ENCODE measurements at regions not wholly inside any gene's neighbourhood (a gene's known extent, or its start where the extent isn't known, plus 50 kb on each side); places are given as distances from the start of the nearest gene placed in this dataset.

- TF ChIP-seq ZNF462 (CRISPR knock-in tag; IDR thresholded peaks at IDR 0.05) (no peak), EZH2phosphoT487 (IDR thresholded peaks at IDR 0.05; ENCODE audit: unreplicated experiment) (no peak), CREB1 (CRISPR knock-in tag; IDR thresholded peaks at IDR 0.05; ENCODE audit: low read depth) (no peak), CTCF (conservative IDR thresholded peaks at IDR 0.05; ENCODE audit: low read depth in 2 of 2) (no peak), STAT1 (IDR thresholded peaks at IDR 0.05; ENCODE audit: unreplicated experiment) (no peak)
Measured at GRCh38 chr6:16832043-16832567, 70.8 kb upstream of the ATXN1 start (continued).

- H3K27ac Mint-ChIP-seq = no peak overlapping the region
- Histone ChIP-seq H3K36me3 (ENCODE audit: insufficient read depth) (no peaks in the 10 kb centered on the region), H3K79me2 (replicated peaks; ENCODE audit: insufficient read depth) (no peaks in the 10 kb centered on the region), H3K4me3 (no peak overlapping the region), H2AFZ (peak overlapping the region; percentile 72; the same call in 1 of the 2 replicates), H3F3A (replicated peaks; ENCODE audit: low read depth) (no peaks in the 10 kb centered on the region), H4K20me1 (replicated peaks; ENCODE audit: insufficient read depth) (no peaks in the 10 kb centered on the region), H3K4me1 (ENCODE audit: insufficient read depth) (no peaks in the 10 kb centered on the region), H3K27ac (ENCODE audit: low read depth) (no peak overlapping the region), H3K9me2 (ENCODE audit: insufficient read depth) (0 out of 2 replicates have a peak, but pooled peaks cover 3% of the 10 kb centered on the region), H3K4me2 (no peak overlapping the region), H3K27me3 (ENCODE audit: insufficient read depth) (no peaks in the 10 kb centered on the region)
- TF ChIP-seq ZNF114 (CRISPR knock-in tag; IDR thresholded peaks at IDR 0.05) = no peak
- no peaks in the 10 kb centered on the region for H3K36me3 Mint-ChIP-seq (ENCODE audit: low read depth)
- DNase-seq (ENCODE audit: low spot score) (no peak), ATAC-seq (no peak)
- H3K9me3 Mint-ChIP-seq = no peaks in the 10 kb centered on the region
- no peak overlapping the region for H3K4me3 Mint-ChIP-seq
- H3K27me3 Mint-ChIP-seq (ENCODE audit: insufficient read depth, low read depth, poor library complexity) = no peaks in the 10 kb centered on the region
- peaks cover under 1% of the 10 kb centered on the region; the same call in 2 of the 3 replicates for H3K4me1 Mint-ChIP-seq
Measured at GRCh38 chr6:16831136-16831535, 69.9 kb upstream of the ATXN1 start.

Measured in GM23338 (cell line).